HG02885 (cell line): ENCODE measurements at regions not wholly inside any gene's neighbourhood (a gene's known extent, or its start where the extent isn't known, plus 50 kb on each side); places are given as distances from the start of the nearest gene placed in this dataset.

ENCODE experiments used
- ATAC-seq: cut with Tn5 transposase; IDR thresholded peaks from one replicate; pipeline ENCODE4 v1.9.1; 2021; ENCODE audit warnings: mild to moderate bottlenecking; ENCODE audit not compliant: unreplicated experiment, poor library complexity

DNA sequence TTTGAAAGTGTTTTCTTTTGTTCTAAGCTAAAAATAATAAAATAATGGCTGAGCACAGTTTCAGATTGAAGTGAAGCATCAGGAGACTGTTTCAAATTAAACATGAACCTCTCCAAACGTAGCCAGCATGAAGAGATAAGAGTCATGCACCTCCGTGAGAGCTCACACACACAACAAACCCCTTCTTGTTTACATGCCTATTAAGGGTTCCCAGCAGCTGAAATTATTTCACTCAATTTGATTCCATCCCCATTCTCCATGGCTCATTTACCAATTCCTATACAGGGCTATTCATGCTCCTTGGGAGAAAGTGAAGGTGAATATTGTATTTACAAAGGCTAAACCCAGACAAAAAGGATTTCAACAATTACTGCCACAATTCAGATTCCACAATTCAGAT, 954.1 kb upstream of the INTU start:
- ATAC-seq, result no peak

DNA sequence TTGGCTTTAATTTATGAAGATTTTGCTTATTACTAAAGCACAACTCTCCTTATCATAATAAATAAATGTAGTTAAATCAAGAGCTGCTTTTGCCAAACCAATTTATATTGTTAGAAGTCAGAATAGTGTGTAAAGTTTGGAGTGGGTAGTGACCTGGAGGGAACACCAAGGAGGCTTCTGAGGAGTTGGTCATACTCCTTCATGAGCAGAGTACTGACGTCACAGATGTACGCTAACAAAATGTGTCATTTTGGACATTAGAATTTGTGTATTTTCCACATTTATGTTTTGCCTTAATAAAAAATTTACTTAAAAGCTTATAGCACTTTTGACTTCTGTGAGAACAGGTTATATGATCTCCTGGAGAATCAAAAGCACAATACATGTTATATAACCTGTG, 953.5 kb upstream of the INTU start:
- no peak for ATAC-seq

DNA sequence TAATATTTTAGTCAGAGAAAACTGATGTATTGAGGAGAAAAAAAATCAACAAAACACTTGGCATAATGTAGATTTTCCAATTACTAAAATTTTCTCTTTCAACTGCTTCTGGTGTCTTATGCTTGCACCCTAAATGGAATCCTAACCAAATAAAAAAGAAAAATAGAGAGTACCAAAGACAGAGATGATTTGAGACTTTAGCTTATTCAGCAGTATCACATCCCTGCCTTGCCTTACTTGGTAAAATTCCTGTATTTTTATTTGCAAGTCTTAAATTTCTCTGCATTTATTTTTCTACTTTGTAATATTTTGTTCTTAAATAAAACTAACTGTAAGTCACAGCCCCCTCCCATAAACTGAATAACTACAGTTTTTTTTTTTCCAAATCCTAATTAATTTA, 950.5 kb upstream of the INTU start:
- no peak for ATAC-seq

DNA sequence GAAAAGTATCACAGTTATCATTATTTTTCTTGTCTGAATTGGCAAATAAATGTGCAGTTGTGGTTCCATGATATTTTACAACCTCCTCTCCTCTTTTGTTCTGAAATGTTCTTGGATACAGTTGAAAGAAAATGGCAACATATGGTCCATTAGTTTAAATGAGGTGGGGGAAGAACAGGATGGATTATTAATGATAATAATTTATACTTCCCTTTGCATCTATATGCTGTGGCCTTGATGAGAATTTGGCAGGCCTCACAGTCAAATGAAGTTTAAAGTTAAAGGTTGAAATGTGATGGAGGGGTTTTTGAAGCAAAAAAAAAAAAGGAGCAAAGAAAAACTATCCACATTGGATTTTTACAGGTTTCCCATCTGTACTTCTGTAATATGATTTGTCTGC, 946.3 kb upstream of the INTU start:
- no peak for ATAC-seq

DNA sequence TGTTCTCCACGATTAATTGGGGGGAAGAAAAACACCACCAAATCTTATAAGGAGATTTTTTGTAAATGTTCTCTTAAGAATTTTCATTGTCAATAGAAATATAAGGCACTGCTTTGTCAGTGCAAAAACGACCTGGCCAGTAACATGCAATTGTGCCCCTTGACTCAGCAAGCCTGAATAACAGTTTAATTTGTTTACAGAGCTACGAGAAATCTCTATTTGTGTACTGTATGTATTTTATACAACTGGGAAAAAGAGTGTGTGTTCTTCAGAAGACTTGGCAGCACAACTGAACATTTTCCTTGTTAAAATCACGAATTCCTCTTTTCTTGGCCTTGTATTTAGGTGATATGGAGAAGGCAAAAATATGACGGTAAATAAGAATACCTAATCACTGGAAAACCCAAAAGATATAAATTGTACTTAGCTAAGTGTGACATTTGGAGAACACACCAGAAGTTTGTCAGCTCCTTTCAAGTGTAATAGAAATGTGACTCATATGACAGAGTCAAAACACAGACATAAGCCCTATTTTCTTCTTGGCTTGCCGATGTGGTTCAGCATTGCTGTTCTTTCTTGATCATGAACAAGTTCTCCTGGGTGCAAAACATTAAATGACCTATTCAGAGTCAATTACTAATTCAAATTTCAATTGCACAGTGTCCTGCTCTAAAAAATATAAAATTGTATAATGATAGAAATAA, 945.0 kb upstream of the INTU start:
- ATAC-seq, result no peak

DNA sequence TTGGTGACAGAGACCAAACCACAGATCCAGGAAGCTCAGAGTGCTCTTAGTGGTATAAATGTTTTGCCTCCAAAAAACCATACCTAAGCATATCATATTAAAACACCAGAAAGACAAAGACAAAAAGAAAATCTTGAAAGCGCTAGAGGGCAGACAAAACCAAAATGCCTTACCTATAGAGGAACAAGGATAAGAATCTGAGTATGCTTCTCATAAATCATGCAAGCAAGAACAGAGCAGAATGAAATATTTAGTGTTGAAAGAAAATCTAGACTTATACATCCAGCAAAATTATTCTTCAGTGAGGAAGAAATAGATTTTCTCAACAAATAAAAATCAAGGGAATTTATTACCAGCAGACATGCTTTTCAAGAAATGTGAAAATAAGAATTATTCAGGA, 941.0 kb upstream of the INTU start:
- no peak for ATAC-seq

DNA sequence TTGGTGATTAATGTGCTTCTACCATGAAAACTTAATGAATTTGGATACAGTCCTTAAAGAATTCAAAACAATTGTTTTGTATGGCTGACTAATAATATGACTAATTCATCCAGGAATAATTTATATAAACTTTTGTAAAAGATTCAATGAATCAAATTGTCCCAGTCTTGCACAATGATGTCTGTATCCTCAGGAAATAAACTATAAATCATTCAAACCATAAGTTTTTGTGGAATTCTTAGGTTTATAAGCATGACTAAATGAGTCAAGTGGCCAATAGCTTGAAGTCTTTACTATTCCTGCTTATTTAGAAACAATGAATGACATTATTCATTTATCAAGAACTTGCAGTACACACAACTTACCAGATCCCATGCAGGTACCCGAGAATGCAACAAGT, 935.0 kb upstream of the INTU start:
- no peak for ATAC-seq

DNA sequence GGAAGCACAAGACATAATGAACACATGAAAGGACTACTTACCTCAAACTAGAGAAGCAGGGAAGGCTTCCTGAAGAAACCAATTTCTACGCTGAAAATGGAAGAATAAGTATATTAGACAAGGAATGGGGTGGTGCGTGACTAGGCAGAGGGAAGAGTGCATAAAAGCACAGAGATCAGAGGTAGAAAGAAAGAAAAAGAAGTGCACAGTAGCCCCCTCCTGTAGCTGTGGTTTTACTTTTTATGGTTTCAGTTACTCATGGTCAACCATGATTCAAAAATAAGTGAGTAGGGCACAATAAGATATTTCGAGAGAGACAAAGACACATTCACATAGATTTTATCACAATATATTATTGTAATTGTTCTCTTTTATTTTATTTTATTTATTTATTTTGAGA, 934.5 kb upstream of the INTU start:
- no peak for ATAC-seq

DNA sequence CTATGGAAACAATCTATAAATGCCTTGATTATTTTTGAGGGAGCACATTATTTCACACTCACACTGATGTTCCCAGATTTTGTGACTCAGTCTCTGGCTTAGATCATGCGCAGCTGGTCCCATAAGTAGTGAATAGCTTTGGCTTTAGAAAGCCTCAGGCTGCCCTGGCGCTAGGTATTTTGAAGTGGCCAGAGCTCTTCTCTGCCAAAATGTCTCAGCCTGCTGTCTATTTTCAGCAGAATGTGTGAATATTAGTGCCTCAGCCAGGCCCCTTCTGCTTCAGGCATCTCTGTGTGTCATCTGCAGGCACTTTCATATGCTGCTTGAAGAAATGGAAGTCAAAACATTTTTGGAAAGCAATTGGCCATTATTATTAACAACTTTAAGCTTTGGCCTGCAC, 931.0 kb upstream of the INTU start:
- no peak for ATAC-seq

DNA sequence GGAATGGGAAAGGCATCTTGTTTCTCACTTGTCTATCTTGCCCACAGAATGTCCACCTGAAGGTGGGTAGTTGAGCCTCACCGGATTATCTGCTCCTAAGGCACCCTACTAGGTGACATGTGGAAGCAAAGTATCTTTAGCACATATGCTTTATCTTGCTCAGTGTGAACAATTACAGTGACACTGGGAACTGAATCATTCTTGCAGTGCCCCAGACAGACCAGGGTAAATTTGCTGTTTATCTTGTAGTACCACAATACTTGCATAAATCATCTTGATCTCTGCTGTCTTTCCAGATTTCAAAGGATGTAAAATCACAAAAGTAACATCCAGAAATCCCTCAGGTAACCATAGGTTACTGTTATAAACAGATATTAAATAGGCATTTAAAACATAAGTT, 930.0 kb upstream of the INTU start:
- ATAC-seq, result no peak

DNA sequence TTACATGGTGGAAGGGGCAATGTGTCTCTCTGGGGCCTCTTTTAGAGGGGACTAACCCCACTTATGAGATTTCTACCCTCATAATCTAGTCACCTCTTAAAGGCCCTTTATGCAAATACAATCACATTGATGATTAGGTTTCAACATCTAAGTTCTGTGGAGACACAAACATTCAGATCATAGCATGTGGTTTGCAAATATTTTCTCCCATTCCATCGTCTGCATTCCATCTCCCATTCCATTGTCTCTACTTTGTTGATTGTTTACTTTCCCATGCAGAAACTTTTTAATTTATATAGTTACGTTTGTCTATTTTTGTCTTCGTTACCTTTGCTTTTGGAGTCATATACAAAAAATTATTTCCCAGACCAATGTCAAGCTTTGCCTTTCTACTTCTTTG, 927.5 kb upstream of the INTU start:
- ATAC-seq, result no peak

DNA sequence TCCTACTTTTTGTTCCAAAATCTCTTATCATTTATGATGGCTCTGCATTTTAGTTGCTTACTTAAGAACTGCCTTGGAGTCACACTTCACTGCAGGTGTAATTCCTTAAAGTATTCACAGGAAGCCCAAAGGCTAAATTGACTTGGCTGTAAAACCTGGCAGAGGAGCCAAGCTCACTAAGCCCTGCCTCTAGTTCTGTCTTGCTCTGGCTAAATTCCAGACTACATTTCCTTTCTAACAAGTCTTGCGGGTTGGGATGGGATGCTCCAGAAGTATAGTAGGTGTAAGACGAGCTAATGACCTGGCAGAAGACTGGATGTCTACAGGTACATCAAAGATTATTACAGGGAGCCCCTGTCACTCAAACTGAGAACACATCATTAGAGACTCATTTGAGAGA, 924.0 kb upstream of the INTU start:
- ATAC-seq, result no peak

DNA sequence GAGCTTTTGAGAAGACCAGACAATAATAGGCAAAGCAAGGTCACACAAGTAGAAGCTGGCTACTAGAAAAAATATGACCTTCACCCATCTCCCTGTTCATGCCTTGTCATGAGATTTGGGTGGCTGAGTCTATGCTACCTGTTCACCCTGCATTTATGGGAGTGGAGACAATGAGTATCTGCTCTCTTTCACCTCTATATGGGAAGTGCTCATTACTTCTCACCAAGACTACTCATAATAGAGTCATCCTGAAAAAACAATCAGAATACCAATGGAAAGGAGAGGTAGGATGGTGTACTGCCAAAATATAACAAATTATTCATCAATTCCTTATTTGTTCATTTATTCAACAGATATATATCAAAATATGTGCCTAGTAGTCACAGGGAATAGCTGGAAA, 921.8 kb upstream of the INTU start:
- no peak for ATAC-seq

DNA sequence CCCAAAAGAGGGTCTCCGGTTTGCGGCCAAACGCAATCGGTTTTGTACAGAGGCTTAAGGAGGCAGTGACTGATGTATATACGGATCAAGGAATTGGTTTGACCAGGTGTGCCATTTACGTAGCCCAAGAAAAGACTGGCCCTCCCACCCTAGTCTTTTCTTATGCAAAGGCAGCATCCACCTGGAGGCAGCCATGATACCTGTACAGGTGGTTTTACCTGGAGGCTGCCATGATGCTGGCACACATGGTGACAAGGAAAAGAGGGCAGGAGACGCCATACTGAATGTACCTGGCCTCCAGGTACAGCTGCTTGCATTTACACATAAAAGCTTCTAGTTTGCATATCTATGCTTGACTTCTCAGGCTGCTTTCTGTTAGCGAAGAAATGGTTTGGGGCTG, 917.7 kb upstream of the INTU start:
- ATAC-seq, result no peak

DNA sequence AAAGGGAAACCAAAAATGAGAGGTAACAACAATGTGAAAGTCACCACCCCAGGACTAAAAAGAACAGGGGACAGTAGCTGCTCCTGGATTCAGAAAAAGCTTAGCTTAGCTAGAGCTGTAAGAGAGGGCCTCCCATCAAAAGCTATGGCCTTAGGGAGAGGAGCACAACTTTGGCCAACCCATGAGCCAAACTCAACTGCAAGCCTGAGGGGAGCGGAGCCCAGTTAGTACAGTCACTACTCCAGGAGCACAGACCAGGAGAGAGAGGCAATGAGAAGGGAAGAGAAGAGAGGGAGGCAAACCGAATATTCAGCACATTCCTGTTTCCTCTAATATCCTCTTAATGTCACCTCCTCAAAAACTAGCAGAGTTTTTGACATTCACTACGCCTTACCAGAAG, 917.1 kb upstream of the INTU start:
- ATAC-seq, result no peak

DNA sequence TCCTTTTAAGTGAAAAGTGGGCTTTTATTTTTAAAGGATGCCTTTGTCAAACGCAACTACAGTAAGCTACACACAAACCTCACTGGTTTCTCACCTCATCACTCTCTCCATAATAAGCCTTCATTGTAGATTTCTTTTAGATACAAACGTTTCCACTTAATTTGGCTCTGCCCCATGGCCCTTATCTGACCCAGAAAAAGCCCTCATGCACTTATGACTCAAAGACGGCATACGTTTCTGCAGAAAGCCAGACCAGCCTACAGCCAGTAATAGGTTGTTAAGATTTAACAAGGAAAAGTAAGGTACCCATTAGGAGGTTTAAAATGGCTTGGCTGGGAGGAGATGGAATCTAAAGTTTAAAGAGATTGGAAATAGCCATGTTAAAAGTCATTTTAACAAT, 914.6 kb upstream of the INTU start:
- no peak for ATAC-seq

DNA sequence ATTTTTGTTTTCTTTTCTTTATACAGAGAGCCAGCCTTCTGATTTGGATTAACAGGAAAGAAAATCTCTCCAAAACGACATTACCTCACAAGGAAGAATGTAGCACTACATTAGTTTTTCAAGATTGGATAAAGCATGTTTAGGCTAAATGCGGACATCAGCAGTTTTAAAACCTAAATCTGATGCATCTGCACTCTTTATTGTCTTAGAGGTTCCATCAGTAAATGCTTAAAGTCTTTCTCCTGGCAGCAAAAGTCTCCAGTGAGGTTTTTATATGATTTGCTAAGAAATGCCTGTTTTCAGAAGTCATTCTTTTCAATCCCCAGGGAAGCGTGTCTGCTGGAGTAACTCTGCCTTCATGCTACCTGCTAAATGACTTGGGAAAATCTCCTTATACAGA, 912.9 kb upstream of the INTU start:
- ATAC-seq, result no peak

DNA sequence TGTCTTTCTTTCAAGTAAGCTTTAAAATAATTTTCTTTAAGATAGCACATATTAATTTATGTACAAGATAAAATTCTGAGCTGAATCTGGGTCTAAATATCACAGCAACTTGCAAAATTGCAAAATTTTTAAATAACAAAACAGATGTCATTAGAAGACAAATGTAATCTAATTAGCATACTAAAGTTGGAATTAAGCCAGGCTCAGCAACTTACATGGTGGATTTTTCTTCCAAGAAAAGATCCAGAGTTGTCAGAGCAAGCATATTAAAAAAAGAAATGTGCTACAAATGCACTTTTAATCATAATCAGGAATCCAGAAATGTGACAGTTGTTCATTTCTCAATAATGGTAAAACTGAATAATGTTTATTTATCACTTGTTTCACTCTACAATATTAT, 906.9 kb upstream of the INTU start:
- no peak for ATAC-seq

DNA sequence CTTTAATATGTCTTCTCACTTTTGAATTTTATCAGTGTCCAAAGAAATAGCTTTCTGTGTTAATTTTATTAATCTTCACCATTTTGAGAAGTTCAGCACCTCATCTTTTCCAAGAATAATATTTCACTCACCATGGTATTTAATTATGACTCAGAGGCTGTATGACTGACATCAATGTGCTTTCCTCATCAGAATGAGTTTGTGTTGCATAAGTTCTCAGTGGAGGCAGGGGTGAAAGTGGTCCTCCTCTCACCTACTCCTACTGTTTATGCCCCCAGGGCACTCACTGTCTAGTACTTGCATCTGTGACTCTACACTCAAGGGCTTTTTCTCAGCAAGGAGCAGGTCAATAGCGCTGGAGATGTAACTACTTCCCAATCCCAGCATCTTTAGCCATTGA, 905.3 kb upstream of the INTU start:
- no peak for ATAC-seq

DNA sequence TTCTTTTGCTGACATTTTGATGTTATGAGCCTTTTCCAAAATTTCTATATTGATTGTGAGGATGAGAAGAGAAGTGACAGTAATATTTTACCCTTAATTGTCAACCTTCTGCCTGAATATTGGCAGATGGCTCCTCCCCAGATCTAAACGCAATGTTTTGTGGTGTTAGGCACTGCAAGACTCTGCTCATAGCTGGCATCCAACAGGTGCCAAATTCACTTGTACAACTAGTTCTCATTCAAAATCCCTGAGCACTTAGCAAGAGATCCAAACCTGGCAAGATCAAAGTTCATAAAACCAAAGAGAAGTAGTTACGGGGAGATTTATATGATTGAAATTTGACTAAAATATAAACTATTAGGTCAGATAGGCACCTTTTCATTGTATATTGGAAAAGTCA, 901.7 kb upstream of the INTU start:
- no peak for ATAC-seq

DNA sequence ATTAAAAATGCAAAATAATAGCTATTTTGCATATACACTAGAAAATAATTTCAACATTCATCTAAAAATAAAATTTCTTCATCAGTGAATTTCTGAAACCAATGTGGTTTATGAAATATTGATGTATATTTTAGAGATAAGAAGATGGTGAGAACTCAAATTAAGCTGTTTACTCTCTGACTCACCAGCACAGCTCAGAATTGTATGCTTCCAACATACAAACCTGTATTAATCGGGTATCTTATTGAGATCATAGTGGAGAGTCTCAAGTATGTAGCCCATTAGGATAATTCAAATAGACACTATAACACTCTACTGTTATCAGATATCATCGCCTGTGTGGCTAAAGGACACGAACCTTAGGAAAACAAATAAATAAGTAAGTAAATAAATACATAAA, 899.5 kb upstream of the INTU start:
- no peak for ATAC-seq

DNA sequence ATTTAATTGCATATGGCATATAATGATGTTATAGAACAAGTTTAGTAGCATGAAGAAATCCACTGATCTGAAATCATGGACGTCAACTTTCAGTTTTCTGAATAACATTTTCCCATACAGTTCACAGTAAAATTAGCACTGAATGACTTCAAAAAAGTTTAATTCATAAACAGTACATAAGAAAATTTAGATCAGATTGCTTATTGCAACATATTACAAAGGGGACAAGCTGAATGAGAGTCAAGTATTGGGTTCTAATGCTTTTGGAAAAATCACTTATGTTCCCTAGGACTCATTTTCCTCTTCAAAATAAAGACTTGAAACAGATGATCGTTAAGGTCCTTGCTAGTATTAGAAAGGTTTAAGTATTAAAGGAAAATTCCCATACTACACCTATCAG, 898.3 kb upstream of the INTU start:
- ATAC-seq, result no peak
